ENCODE measurements at regions not wholly inside any gene's neighbourhood (a gene's known extent, or its start where the extent isn't known, plus 50 kb on each side); places are given as distances from the start of the nearest gene placed in this dataset.
"Not testable (repeated sequence)": the region's sequence is repeated elsewhere in the genome, so short reads cannot be mapped to it uniquely, and the experiment has no call there.

- Histone ChIP-seq H3K4me3 (ENCODE audit: low read length in 3 of 3) (no peak overlapping the region), H3K4me1 (ENCODE audit: control insufficient read depth in 2 of 3, insufficient read depth in 2 of 3, low read depth in 1 of 3, low read length in 3 of 3) (no peaks in the 10 kb centered on the region), H3K36me3 (ENCODE audit: control insufficient read depth in 2 of 3, insufficient read depth in 3 of 3, low read length in 3 of 3) (no peaks in the 10 kb centered on the region), H3K9me3 (ENCODE audit: control insufficient read depth in 2 of 3, insufficient read depth in 1 of 3, low read length in 3 of 3) (no peaks in the 10 kb centered on the region), H3K27ac (ENCODE audit: low read depth in 2 of 2, low read length in 2 of 2) (no peak overlapping the region), H3K9ac (ENCODE audit: low read length in 3 of 3) (no peak overlapping the region), H3K27me3 (ENCODE audit: control insufficient read depth, insufficient read depth, low read length) (no peaks in the 10 kb centered on the region)
- TF ChIP-seq CTCF (IDR thresholded peaks at IDR 0.05; ENCODE audit: borderline replicate concordance, extremely low read depth, insufficient read depth), result no peak
- FAIRE-seq (no peak), DNase-seq (peak in 1 of 5 donors; percentile 26)
- intact Hi-C loops (cut with DNase I), result no loop called here
Observed at GRCh38 chr7:152594801-152595200, 81.1 kb downstream of the XRCC2 start.

- intact Hi-C loops (cut with DNase I), result no loop called here
- no peaks in the 10 kb centered on the region for H3K27me3 ChIP-seq (ENCODE audit: control insufficient read depth, insufficient read depth, low read length)
- DNase-seq, result no peak
- no peaks in the 10 kb centered on the region for H3K4me1 ChIP-seq (ENCODE audit: control insufficient read depth in 2 of 3, insufficient read depth in 2 of 3, low read depth in 1 of 3, low read length in 3 of 3)
- no peak overlapping the region for H3K4me3 ChIP-seq (ENCODE audit: low read length in 3 of 3)
- no peak overlapping the region for H3K9ac ChIP-seq (ENCODE audit: low read length in 3 of 3)
- no peak for FAIRE-seq
- no peaks in the 10 kb centered on the region for H3K36me3 ChIP-seq (ENCODE audit: control insufficient read depth in 2 of 3, insufficient read depth in 3 of 3, low read length in 3 of 3)
- no peaks in the 10 kb centered on the region for H3K9me3 ChIP-seq (ENCODE audit: control insufficient read depth in 2 of 3, insufficient read depth in 1 of 3, low read length in 3 of 3)
- TF ChIP-seq CTCF (IDR thresholded peaks at IDR 0.05; ENCODE audit: borderline replicate concordance, extremely low read depth, insufficient read depth), result no peak
- H3K27ac ChIP-seq (ENCODE audit: low read depth in 2 of 2, low read length in 2 of 2), result no peak overlapping the region
Observed at GRCh38 chr7:152591976-152592375, 84.0 kb downstream of the XRCC2 start.

- intact Hi-C loops (cut with DNase I), result no loop called here
- TF ChIP-seq CTCF (IDR thresholded peaks at IDR 0.05; ENCODE audit: borderline replicate concordance, extremely low read depth, insufficient read depth), result no peak
- Histone ChIP-seq H3K4me3 (ENCODE audit: low read length in 3 of 3) (no peak overlapping the region), H3K36me3 (ENCODE audit: control insufficient read depth in 2 of 3, insufficient read depth in 3 of 3, low read length in 3 of 3) (no peaks in the 10 kb centered on the region), H3K27ac (ENCODE audit: low read depth in 2 of 2, low read length in 2 of 2) (no peak overlapping the region), H3K27me3 (ENCODE audit: control insufficient read depth, insufficient read depth, low read length) (no peaks in the 10 kb centered on the region), H3K4me1 (ENCODE audit: control insufficient read depth in 2 of 3, insufficient read depth in 2 of 3, low read depth in 1 of 3, low read length in 3 of 3) (no peaks in the 10 kb centered on the region), H3K9me3 (ENCODE audit: control insufficient read depth in 2 of 3, insufficient read depth in 1 of 3, low read length in 3 of 3) (no peaks in the 10 kb centered on the region), H3K9ac (ENCODE audit: low read length in 3 of 3) (no peak overlapping the region)
- DNase-seq (no peak), FAIRE-seq (no peak)
Observed at GRCh38 chr7:152590481-152590880, 85.5 kb downstream of the XRCC2 start.

- H3K27me3 ChIP-seq (ENCODE audit: control insufficient read depth, insufficient read depth, low read length); H3K36me3 ChIP-seq (ENCODE audit: control insufficient read depth in 2 of 3, insufficient read depth in 3 of 3, low read length in 3 of 3); H3K4me1 ChIP-seq (ENCODE audit: control insufficient read depth in 2 of 3, insufficient read depth in 2 of 3, low read depth in 1 of 3, low read length in 3 of 3); H3K4me3 ChIP-seq (ENCODE audit: low read length in 3 of 3); H3K9me3 ChIP-seq (ENCODE audit: control insufficient read depth in 2 of 3, insufficient read depth in 1 of 3, low read length in 3 of 3); H3K9ac ChIP-seq (ENCODE audit: low read length in 3 of 3); FAIRE-seq; intact Hi-C loops (cut with DNase I); H3K27ac ChIP-seq (ENCODE audit: low read depth in 2 of 2, low read length in 2 of 2): not testable (repeated sequence)
- peak in 1 of 5 donors; percentile 32 for DNase-seq
Observed at GRCh38 chr7:152589821-152590220, 86.1 kb downstream of the XRCC2 start.
